Uterus (tissue), 3 donors: ENCODE measurements at regions not wholly inside any gene's neighbourhood (a gene's known extent, or its start where the extent isn't known, plus 50 kb on each side); places are given as distances from the start of the nearest gene placed in this dataset.

ENCODE experiments used
- DNase-seq, 2 donors: peaks; one replicate each; pipeline ENCODE4 v3.0.0-alpha.2; 2019 to 2020
- H3K27ac ChIP-seq, 2 donors: fragments of 200-600 bp; sonication (generic); 1 replicate in 1 of 2; 2 replicates in 1 of 2; pipeline ENCODE4 v1.5.1; 2016 to 2018
- H3K27me3 ChIP-seq, 2 donors: fragments of 200-600 bp; sonication (generic); one replicate each; pipeline ENCODE4 v1.5.1; 2018 to 2019; ENCODE audit warnings: control low read depth in 1 of 2
- H3K36me3 ChIP-seq, 2 donors: fragments of 200-600 bp; sonication (generic); one replicate each; pipeline ENCODE4 v1.5.1; 2019; ENCODE audit warnings: control low read depth in 1 of 2
- H3K4me1 ChIP-seq, 2 donors: fragments of 200-600 bp; sonication (generic); one replicate each; pipeline ENCODE4 v1.5.1; 2018 to 2019; ENCODE audit warnings: control low read depth in 1 of 2
- H3K4me3 ChIP-seq, 2 donors: fragments of 200-600 bp; sonication (generic); 1 replicate in 1 of 2; 2 replicates in 1 of 2; pipeline ENCODE4 v1.5.1; 2018 to 2019; ENCODE audit warnings: mild to moderate bottlenecking in 1 of 2
- H3K9me3 ChIP-seq, 2 donors: fragments of 200-600 bp; sonication (generic); one replicate each; pipeline ENCODE4 v1.5.1; 2019; ENCODE audit warnings: control low read depth in 1 of 2
- CTCF ChIP-seq, 4 experiments: fragments of 200-600 bp in 2 of 4; fragments of 450-650 bp in 2 of 4; sonication (generic) in 2 of 4; IDR thresholded peaks; one replicate each; pipeline ENCODE4 v1.5.1; 2016 to 2019; ENCODE audit warnings: antibody characterized with exemption in 4 of 4, mild to moderate bottlenecking in 2 of 4, moderate library complexity in 1 of 4
- POLR2A ChIP-seq, 2 donors: fragments of 450-650 bp; IDR thresholded peaks; one replicate each; pipeline ENCODE4 v1.6.1; 2016; ENCODE audit warnings: antibody characterized with exemption in 2 of 2, mild to moderate bottlenecking in 1 of 2, moderate library complexity in 1 of 2
- intact Hi-C: fragments of 100-400 bp; cut with DNase I; formaldehyde crosslinking; loops from one replicate; pipeline ENCODE4 v1.15.1; 2023; ENCODE audit warnings: low total_unique reads
- donor health status: DM: yes; HTN: yes; CAD: no.

GRCh38 chr5:175290379-175290778, 153.6 kb downstream of the DRD1 start:
- H3K9me3 ChIP-seq: no peaks in the 10 kb centered on the region
- no peak for DNase-seq
- no peaks in the 10 kb centered on the region for H3K36me3 ChIP-seq
- no peaks in the 10 kb centered on the region for H3K27me3 ChIP-seq
- no peaks in the 10 kb centered on the region for H3K4me1 ChIP-seq
- no peak overlapping the region for H3K4me3 ChIP-seq
- intact Hi-C loops: no loop called here
- no peak overlapping the region for H3K27ac ChIP-seq
- TF ChIP-seq POLR2A (IDR thresholded peaks at IDR 0.05): no peak
- TF ChIP-seq CTCF (IDR thresholded peaks at IDR 0.05): no peak

GRCh38 chr5:175288048-175288621, 155.8 kb downstream of the DRD1 start:
- no peak for TF ChIP-seq CTCF (IDR thresholded peaks at IDR 0.05)
- H3K36me3 ChIP-seq: no peaks in the 10 kb centered on the region
- no peaks in the 10 kb centered on the region for H3K4me1 ChIP-seq
- H3K27ac ChIP-seq: no peak overlapping the region
- no peaks in the 10 kb centered on the region for H3K27me3 ChIP-seq
- DNase-seq: no peak
- H3K9me3 ChIP-seq: no peaks in the 10 kb centered on the region
- intact Hi-C loops: no loop called here
- no peak overlapping the region for H3K4me3 ChIP-seq

GRCh38 chr5:175286981-175287380, 157.0 kb downstream of the DRD1 start:
- TF ChIP-seq POLR2A (IDR thresholded peaks at IDR 0.05) (no peak), CTCF (IDR thresholded peaks at IDR 0.05) (no peak)
- Histone ChIP-seq H3K27ac (no peak overlapping the region), H3K27me3 (no peaks in the 10 kb centered on the region), H3K4me1 (no peaks in the 10 kb centered on the region), H3K36me3 (no peaks in the 10 kb centered on the region), H3K4me3 (no peak overlapping the region), H3K9me3 (no peaks in the 10 kb centered on the region)
- DNase-seq: no peak
- intact Hi-C loops: no loop called here

GRCh38 chr5:175285261-175285660, 158.7 kb downstream of the DRD1 start:
- TF ChIP-seq CTCF (IDR thresholded peaks at IDR 0.05): no peak
- TF ChIP-seq POLR2A (IDR thresholded peaks at IDR 0.05): no peak
- no peak for DNase-seq
- H3K27ac ChIP-seq: no peak overlapping the region
- intact Hi-C loops: no loop called here
- no peaks in the 10 kb centered on the region for H3K27me3 ChIP-seq
- H3K4me1 ChIP-seq: no peaks in the 10 kb centered on the region
- H3K4me3 ChIP-seq: no peak overlapping the region
- no peaks in the 10 kb centered on the region for H3K36me3 ChIP-seq
- no peaks in the 10 kb centered on the region for H3K9me3 ChIP-seq

GRCh38 chr5:175284806-175285205, 159.2 kb downstream of the DRD1 start:
- Histone ChIP-seq H3K4me3 (no peak overlapping the region), H3K9me3 (no peaks in the 10 kb centered on the region), H3K4me1 (no peaks in the 10 kb centered on the region), H3K27ac (no peak overlapping the region), H3K27me3 (no peaks in the 10 kb centered on the region), H3K36me3 (no peaks in the 10 kb centered on the region)
- DNase-seq: no peak
- intact Hi-C loops: no loop called here
- TF ChIP-seq POLR2A (IDR thresholded peaks at IDR 0.05) (no peak), CTCF (IDR thresholded peaks at IDR 0.05) (no peak)
